HCT116 (cell line): ENCODE measurements at regions not wholly inside any gene's neighbourhood (a gene's known extent, or its start where the extent isn't known, plus 50 kb on each side); places are given as distances from the start of the nearest gene placed in this dataset.

Source experiments
- ATAC-seq: fragments of 200-7000 bp; cut with Tn5 transposase; 2 replicates; pipeline ENCODE4 v1.9.1; 2020; ENCODE audit warnings: mild to moderate bottlenecking, moderate library complexity
- BruUV-seq: library from RNA; stranded (reverse); fragments of 400-500 nt; replicated peaks from 2 replicates; lab custom pipeline; 2021; lab: Mats Ljungman, UMichigan
- CTCF ChIA-PET: fragments of 300-600 bp; sonication (Branson Sonifier 250); formaldehyde crosslinking; loops from one replicate; lab custom pipeline; 2021; ENCODE audit warnings: antibody characterized with exemption; lab: Charles Lee
- POLR2A ChIA-PET: fragments of 300-600, 350-600 bp; sonication (Branson Sonifier 250); formaldehyde crosslinking; loops from one replicate; lab custom pipeline; 2021; ENCODE audit warnings: antibody characterized with exemption; lab: Charles Lee
- RAD21 ChIA-PET, 2 experiments: fragments of 300-600 bp; sonication (Branson Sonifier 250); formaldehyde crosslinking; loops; one replicate each; lab custom pipeline; 2023; ENCODE audit warnings: low total read pairs in 2 of 2; ENCODE audit not compliant: uncharacterized antibody in 2 of 2, unreplicated experiment in 2 of 2, low non-redundant PET in 1 of 2; lab: Charles Lee
- DNase-seq: peaks from one replicate; pipeline ENCODE4 v3.0.0-alpha.2; 2010; ENCODE audit warnings: low read depth, low spot score
- H2AFZ ChIP-seq: fragments of 200-600 bp; shearing (Covaris generic), sonication (generic); 2 replicates; pipeline ENCODE4 v1.6.1; 2017; ENCODE audit warnings: low read depth, mixed run types, mixed read lengths, antibody characterized with exemption, low read length; ENCODE audit not compliant: poor library complexity, severe bottlenecking
- H3K27ac ChIP-seq: 2 replicates; pipeline ENCODE4 v1.5.1; 2012; ENCODE audit warnings: low read depth, low read length
- H3K27me3 ChIP-seq: fragments of 200-600 bp; sonication (generic); 2 replicates; pipeline ENCODE4 v1.6.1; 2016; ENCODE audit warnings: mixed run types, low read length, mixed read lengths; ENCODE audit not compliant: insufficient read depth
- H3K36me3 ChIP-seq, 2 experiments: fragments of 200-500 bp in 1 of 2; fragments of 200-600 bp in 1 of 2; sonication (Bioruptor generic) in 1 of 2; sonication (generic) in 1 of 2; 2 replicates each; pipeline versions ENCODE4 v1.5.1 to v1.6.1; 2014 to 2016; ENCODE audit warnings: low read length in 2 of 2, inconsistent platforms in 1 of 2, mixed read lengths in 1 of 2, mixed run types in 1 of 2; ENCODE audit not compliant: insufficient read depth in 2 of 2, control insufficient read depth in 1 of 2
- H3K4me1 ChIP-seq, 2 experiments: fragments of 200-600 bp in 1 of 2; sonication (generic) in 1 of 2; 2 replicates each; pipeline versions ENCODE4 v1.5.1 to v1.6.1; 2012 to 2017; ENCODE audit warnings: low read length in 2 of 2, inconsistent platforms in 1 of 2, mild to moderate bottlenecking in 1 of 2, mixed read lengths in 1 of 2, mixed run types in 1 of 2, moderate library complexity in 1 of 2; ENCODE audit not compliant: insufficient read depth in 2 of 2, control insufficient read depth in 1 of 2
- H3K4me2 ChIP-seq: fragments of 200-600 bp; sonication (generic); 2 replicates; pipeline ENCODE4 v1.6.1; 2017; ENCODE audit warnings: mixed run types, low read length, mixed read lengths
- H3K4me3 ChIP-seq, 2 experiments: fragments of 200-600 bp in 1 of 2; sonication (generic) in 1 of 2; replicated peaks in 1 of 2; 2 replicates each; pipeline ENCODE4 v1.5.1; 2011 to 2016; ENCODE audit warnings: low read length in 2 of 2, control low read depth in 1 of 2, low read depth in 1 of 2, mild to moderate bottlenecking in 1 of 2, mixed read lengths in 1 of 2, mixed run types in 1 of 2
- H3K79me2 ChIP-seq: fragments of 200-600 bp; sonication (generic); 2 replicates; pipeline ENCODE4 v1.6.1; 2017; ENCODE audit warnings: mild to moderate bottlenecking, mixed run types, low read length, moderate library complexity, mixed read lengths; ENCODE audit not compliant: insufficient read depth
- H3K9ac ChIP-seq: fragments of 200-600 bp; sonication (generic); 2 replicates; pipeline ENCODE4 v1.6.1; 2016; ENCODE audit warnings: low read length, mixed read lengths
- H3K9me2 ChIP-seq: fragments of 200-600 bp; sonication (generic), shearing (Covaris generic); 2 replicates; pipeline ENCODE4 v1.6.1; 2017; ENCODE audit warnings: mixed run types, mild to moderate bottlenecking, moderate library complexity; ENCODE audit not compliant: insufficient read depth
- H3K9me3 ChIP-seq, 2 experiments: fragments of 200-500 bp in 1 of 2; fragments of 200-600 bp in 1 of 2; sonication (Bioruptor generic) in 1 of 2; sonication (generic) in 1 of 2; 2 replicates each; pipeline ENCODE4 v1.6.1; 2014 to 2017; ENCODE audit warnings: low read length in 2 of 2, mixed read lengths in 2 of 2, inconsistent platforms in 1 of 2, low read depth in 1 of 2, mild to moderate bottlenecking in 1 of 2, mixed run types in 1 of 2, moderate library complexity in 1 of 2; ENCODE audit not compliant: control insufficient read depth in 1 of 2, insufficient read depth in 1 of 2
- H4K20me1 ChIP-seq: fragments of 200-600 bp; sonication (generic), shearing (Covaris generic); 2 replicates; pipeline ENCODE4 v1.6.1; 2017; ENCODE audit warnings: mixed run types, mild to moderate bottlenecking, moderate library complexity; ENCODE audit not compliant: insufficient read depth
- CBX3 ChIP-seq: IDR thresholded peaks from 2 replicates; pipeline ENCODE4 v1.6.1; 2012; ENCODE audit warnings: low read depth
- CEBPB ChIP-seq: IDR thresholded peaks from 2 replicates; pipeline ENCODE4 v1.6.1; 2012; ENCODE audit warnings: low read depth
- CTCF ChIP-seq, 3 experiments: fragments of 200-600 bp in 1 of 3; sonication (generic) in 1 of 3; IDR thresholded peaks in 2 of 3; conservative IDR thresholded peaks in 1 of 3; 2 replicates each; pipeline ENCODE4 v1.5.1; 2012 to 2017; ENCODE audit warnings: low read depth in 2 of 3, low read length in 2 of 3, antibody characterized with exemption in 1 of 3, borderline replicate concordance in 1 of 3, control low read depth in 1 of 3, mild to moderate bottlenecking in 1 of 3, mixed read lengths in 1 of 3, mixed run types in 1 of 3, moderate library complexity in 1 of 3; ENCODE audit not compliant: insufficient read depth in 1 of 3
- EGR1 ChIP-seq: IDR thresholded peaks from 2 replicates; pipeline ENCODE4 v1.6.1; 2012; ENCODE audit warnings: low read depth
- EZH2 ChIP-seq: fragments of 200-600 bp; sonication (generic); IDR thresholded peaks from 2 replicates; pipeline ENCODE4 v1.6.1; 2017; ENCODE audit warnings: antibody characterized with exemption, mixed run types
- EZH2phosphoT487 ChIP-seq: fragments of 200-600 bp; IDR thresholded peaks from 2 replicates; pipeline ENCODE4 v1.6.1; 2018; ENCODE audit warnings: antibody characterized with exemption, borderline replicate concordance
- JUND ChIP-seq: IDR thresholded peaks from 2 replicates; pipeline ENCODE4 v1.6.1; 2012
- MAX ChIP-seq: IDR thresholded peaks from 2 replicates; pipeline ENCODE4 v1.6.1; 2012
- ZBTB33 ChIP-seq: IDR thresholded peaks from 2 replicates; pipeline ENCODE4 v1.6.1; 2011; ENCODE audit warnings: mild to moderate bottlenecking, low read length, moderate library complexity; ENCODE audit not compliant: insufficient replicate concordance; ENCODE audit errors: extremely low read depth
- intact Hi-C: fragments of 100-400 bp; cut with micrococcal nuclease; formaldehyde crosslinking; loops from 2 replicates; pipeline ENCODE4 v1.10.0; 2022

DNA sequence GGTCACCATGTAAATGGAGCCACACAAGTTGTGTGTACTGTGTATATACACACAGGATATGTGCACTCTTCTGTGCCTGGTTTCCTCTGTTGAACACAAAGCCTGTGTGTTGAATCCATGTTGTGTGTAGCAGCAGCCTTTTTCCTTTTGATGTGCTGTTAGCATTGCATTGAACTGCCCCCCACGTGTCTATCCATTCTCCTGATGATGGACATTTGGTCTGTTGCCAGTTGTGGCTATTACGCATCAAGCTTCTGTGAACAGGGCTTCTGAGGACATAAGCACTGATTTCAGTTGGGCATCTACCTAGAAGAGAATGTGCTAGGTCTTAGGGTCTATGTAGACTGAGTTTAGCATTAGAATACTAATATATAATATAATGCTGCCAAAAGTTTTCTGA, 77.4 kb downstream of the LSM3 start:
- no TSS peak for BruUV-seq
- H3K79me2 ChIP-seq, result no peaks in the 10 kb centered on the region
- POLR2A ChIA-PET, result no interaction called here
- RAD21 ChIA-PET, result interaction anchor here in 1 of 2 experiments (1.2 kb wide), 1 partner anchor 52 kb away, joined by 5 read pairs; no protein-coding TSS in a partner anchor
- CTCF ChIA-PET, result interaction anchor here (1.2 kb wide), 2 partner anchors 53 to 212 kb away, joined by 5 to 8 read pairs; no protein-coding TSS in a partner anchor
- H3K9ac ChIP-seq, result no peak overlapping the region
- no peaks in the 10 kb centered on the region for H3K27me3 ChIP-seq
- no peaks in the 10 kb centered on the region for H4K20me1 ChIP-seq
- H3K4me3 ChIP-seq, result no peak overlapping the region
- no peak overlapping the region for H2AFZ ChIP-seq
- H3K4me1 ChIP-seq, result peaks cover 0 to 13% of the 10 kb centered on the region in 2 experiments; a peak in 1 of 4 replicates
- DNase-seq (no peak), ATAC-seq (no peak)
- no peaks in the 10 kb centered on the region for H3K36me3 ChIP-seq
- H3K27ac ChIP-seq, result no peak overlapping the region
- no peak for TF ChIP-seq EGR1
- no peak for TF ChIP-seq MAX
- TF ChIP-seq CEBPB, result no peak
- no peak for TF ChIP-seq CBX3
- TF ChIP-seq ZBTB33, result no peak
- TF ChIP-seq JUND, result no peak
- TF ChIP-seq EZH2, result no peak
- no peak for TF ChIP-seq CTCF (IDR thresholded peaks at IDR 0.05 in 2 of 3, conservative IDR thresholded peaks at IDR 0.05 in 1 of 3; ENCODE audit: borderline replicate concordance in 1 of 3, insufficient read depth in 1 of 3, low read depth in 2 of 3, low read length in 2 of 3)
- TF ChIP-seq EZH2phosphoT487, result no peak
- intact Hi-C loops, result no loop called here
- H3K9me2 ChIP-seq, result no peaks in the 10 kb centered on the region
- H3K9me3 ChIP-seq, result no peaks in the 10 kb centered on the region
- H3K4me2 ChIP-seq, result no peak overlapping the region
